HG03025 (cell line): ENCODE measurements at regions not wholly inside any gene's neighbourhood (a gene's known extent, or its start where the extent isn't known, plus 50 kb on each side); places are given as distances from the start of the nearest gene placed in this dataset.
"Not testable (repeated sequence)": the region's sequence is repeated elsewhere in the genome, so short reads cannot be mapped to it uniquely, and the experiment has no call there.

Experiments used
- ATAC-seq: cut with Tn5 transposase; IDR thresholded peaks from one replicate; pipeline ENCODE4 v1.9.1; 2021; ENCODE audit warnings: mild to moderate bottlenecking, moderate library complexity; ENCODE audit not compliant: unreplicated experiment, low FRiP score

DNA sequence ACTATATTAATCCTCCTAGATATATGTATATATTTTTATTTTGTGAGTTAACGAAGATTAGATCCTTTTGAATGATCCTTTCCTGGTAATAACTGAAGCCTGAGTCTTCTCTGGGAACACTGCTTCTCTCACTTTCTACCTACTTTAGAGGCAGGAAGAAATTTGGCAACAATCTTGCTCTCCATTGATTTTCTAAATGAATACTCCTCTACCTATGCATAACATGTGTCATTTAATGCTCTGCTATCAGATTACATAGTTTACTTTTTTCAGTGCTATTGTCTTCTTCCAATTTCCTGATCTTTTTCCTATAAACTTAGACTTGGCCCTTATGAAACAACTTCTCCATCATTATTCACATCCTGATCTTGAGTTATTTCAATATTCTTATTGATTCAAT, 60.4 kb upstream of the PDHA2 start:
- no peak for ATAC-seq

DNA sequence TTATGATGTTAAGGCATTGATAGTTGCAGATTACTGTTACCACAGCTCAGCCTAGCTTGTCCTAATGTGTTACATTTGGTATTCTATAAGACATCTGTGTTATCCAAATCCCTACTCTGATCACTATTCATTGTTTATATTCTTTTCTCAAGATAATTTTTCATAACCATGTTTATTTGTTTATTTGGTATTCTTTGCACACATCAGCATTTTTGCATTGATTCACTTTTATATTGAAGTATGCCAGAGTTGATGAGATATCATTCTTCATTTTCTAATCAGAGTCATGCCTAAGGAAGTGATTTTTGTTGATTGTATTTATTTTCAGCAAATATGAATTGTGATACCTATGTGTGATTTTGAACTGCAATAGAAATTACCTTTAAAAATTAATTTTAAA, 61.2 kb upstream of the PDHA2 start:
- ATAC-seq, result no peak

DNA sequence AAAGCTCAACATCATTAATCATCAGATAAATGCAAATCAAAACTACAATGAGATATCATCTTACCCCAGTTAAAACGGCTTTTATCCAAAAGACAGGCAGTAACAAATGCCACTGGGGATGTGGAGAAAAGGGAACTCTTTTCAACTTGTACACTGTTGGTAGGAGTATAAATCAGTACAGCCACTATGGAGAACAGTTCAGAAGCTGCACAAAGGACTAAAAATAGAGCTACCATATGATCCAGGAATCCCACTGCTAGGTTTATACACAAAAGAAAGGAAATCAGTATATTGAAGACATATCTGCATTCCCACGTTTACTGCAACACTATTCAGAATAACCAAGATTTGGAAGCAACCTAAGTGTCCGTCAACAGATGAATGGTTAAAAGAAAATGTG, 69.3 kb upstream of the PDHA2 start:
- not testable (repeated sequence) for ATAC-seq

DNA sequence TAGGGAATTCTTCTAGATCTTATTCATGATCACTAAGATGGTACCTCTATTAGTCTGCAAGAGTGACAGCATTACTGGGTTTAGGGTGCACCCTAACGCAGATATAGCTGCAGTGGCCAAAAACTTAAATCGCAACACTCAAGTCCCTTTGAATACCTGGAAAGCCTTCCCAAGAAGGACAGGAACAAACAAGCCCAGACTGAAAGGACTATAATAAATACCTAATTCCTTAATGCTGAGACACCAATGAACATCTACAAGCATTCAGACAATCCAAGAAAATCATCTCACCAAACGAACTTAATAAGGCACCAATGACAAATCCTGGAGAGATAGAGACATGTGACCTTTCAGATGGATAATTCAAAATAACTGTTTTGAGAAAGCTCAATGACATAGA, 74.9 kb upstream of the PDHA2 start:
- no peak for ATAC-seq

DNA sequence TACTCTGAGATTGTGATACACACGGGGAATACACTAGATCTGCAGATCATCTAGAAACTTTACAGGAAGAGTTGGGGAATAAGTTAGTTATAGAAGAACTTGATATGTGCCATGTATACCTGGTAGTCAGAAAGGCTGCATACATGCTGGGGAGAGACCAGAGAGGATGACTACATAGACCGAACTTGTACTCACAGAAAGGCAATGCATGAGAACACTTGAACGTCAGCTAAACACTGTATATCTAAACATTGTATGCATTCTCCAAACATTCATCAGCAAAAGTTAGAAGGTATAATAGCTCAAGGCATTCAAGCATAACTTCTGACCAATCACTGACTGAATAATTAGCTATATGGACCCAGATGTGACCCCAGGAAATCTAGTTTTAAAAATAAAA, 78.0 kb upstream of the PDHA2 start:
- ATAC-seq, result no peak

DNA sequence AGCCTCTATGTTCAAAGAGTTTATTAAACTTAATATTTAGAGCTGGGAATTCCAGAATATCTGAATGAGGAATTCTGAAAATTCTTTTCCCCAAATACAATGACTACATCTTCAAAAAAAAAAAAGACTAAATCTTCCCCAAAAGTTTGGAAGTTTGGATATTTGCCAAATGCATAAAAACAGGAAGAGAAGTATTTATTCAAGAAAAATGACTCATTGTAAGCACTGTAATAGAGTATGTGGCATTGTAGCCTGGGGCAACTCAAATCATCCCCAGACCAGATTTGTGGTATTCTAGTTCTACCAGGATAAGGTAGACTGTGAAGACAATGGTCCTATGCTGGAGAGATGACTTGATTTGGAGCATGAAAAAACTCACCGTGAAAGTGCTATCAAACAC, 78.5 kb upstream of the PDHA2 start:
- ATAC-seq, result no peak

DNA sequence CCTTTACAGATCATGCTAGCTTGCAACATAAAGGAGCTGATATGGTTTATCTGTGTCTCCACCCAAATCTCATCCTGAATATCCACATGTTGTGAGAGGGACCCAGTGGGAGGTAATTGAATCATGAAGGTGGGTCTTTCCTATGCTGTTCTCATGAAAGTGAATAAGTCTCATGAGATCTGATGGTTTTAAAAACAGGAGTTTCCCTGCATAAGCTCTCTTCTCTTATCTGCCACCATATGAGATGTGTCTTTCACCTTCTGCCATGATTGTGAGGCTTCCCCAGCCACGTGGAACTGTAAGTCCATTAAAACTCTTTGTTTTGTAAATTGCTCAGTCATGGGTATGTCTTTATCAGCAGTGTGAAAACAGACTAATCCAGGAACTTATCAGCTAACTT, 79.2 kb upstream of the PDHA2 start:
- ATAC-seq, result not testable (repeated sequence)

DNA sequence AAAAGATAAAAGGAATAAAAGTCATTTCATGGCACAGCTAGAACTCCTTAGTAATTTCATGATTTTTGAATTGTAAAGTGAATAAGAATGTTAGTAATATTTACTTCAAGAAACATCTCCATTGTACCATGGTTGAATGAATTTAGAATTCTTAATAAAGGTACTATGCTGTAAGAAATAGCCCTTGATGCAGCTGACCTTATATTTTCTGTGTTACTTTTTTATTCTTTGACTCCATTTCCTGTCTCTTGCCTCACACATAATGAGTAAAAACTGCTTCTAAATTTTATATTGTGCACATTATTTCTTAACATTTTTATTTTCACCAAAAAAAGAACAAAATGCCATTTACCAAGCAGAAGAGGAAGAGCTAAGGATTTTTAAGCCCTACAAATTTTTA, 81.9 kb upstream of the PDHA2 start:
- no peak for ATAC-seq

DNA sequence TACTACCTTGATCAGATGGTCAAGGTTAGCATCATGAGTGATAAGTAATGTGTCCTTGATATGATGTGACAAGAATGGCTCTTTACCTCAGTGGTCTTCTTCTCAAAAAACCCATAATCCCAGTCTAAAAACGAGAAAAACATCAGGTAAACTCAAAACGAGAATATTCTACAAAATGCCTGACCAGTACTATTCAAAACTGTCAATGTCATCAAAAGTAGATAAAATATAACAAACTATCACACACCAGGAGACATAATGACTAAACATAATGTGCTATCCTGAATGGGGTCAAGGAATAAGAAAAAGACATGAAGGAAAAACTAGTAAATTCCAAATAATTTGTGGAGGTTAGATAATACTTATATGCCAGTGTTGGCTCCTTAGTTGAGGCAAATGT, 85.2 kb upstream of the PDHA2 start:
- ATAC-seq, result no peak

DNA sequence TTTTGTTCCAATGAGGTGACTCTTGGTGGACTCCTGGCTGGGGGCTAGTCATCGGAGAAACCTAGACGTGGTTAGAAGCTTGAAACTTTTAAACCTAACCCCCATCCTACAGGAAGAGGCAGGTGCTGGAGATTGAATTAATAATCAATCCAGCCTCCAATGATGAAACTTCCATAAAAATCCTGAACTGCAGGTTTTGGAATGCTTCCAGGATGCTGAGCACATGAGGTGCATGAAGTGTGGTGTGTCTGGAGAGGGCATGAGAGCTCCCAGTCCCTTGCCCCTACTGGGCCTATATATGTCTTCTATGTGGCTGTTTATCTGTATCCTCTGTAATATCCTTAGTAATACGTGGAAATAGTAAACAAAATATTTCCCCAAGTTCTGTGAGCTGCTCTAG, 90.7 kb upstream of the PDHA2 start:
- ATAC-seq, result no peak

DNA sequence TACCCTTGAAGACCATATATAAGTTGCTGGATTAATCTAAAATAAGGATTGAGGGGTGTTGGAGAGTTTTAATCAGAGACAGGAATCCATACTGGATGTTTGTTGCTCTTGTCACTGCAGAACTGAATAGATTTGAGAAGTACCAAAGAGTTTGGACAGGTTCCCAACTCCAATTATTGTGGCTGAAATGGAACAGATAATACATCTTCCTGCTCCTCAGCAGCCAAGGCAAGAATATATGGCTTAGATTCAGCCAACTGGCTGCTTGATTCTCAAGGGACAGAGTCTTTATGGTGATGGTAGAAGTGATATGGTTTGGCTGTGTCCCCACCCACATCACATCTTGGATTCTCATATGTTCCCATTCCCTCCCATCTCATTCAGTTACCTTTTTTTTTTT, 97.0 kb upstream of the PDHA2 start:
- ATAC-seq, result no peak

DNA sequence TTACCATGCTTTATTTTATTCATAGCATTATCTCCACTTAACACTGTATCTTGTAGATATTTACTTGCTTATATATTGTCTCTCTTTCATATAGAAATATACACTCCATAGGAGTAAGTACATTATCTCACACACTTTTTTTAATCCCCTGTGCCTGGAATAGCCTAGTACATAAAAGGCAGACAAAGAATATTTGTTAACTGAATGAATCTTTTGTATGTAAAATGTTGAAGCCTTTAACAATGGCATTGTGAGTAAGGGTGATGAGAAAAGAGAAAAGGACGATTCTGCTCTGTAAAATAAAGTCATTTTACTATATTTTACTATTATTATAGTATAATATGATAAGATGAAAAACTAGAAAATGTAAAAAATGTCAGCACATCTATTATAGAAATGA, 97.7 kb upstream of the PDHA2 start:
- no peak for ATAC-seq

DNA sequence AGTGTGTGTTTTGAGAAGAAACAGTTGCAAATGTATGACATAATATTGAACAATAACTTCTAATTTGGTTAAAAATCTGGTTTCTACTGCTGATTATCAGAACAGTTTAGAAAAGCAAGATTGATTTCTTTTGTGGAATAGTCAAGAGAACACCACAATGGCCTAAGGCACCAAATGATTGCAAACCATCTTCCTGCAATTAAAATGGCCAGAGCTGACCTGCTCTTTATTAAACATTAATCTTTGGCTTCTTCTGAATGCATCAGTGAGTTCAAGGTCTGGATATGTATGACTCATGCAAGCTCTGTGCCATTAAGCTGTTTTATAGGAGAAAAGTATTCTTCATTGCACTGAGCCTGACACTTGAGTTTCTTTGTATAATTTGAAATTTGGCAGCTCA, 107.8 kb upstream of the PDHA2 start:
- ATAC-seq, result no peak

DNA sequence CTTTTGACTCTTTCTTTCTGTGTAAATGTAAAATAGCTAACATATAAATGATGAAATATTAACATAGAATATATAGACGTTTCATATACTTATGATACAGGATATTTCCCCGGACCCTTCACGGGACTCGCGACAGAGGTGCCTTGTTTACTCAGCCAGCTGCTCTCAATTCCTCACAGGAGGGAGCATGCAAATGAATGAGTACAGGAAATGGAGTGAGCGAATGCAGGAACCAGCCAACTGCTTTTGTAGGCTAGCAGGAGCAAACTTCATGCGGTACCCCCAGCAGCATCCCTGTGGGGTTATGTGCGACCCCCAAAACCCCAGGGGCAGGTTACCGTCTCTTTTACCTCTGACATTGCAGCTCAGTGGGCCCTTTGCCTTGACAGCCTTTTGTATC, 110.3 kb upstream of the PDHA2 start:
- no peak for ATAC-seq

DNA sequence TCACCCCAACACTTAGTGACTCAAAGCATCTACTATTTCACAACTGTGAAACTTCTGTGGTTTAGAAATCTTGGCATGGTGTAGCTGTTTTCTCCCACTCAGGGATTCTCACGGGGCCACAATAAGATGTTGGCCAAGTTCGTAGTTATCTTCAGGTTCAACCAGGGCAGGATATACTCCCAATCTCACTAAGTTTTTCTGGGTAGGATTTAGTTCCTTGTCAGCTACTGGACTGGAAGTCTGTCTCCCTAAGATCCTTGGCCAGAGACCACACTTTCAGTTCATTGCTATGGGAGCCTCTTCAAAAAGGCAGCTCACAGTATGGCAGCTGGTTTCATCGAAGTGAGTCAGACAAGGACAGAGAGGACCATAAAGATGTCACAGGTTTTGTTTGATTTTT, 111.7 kb upstream of the PDHA2 start:
- no peak for ATAC-seq

DNA sequence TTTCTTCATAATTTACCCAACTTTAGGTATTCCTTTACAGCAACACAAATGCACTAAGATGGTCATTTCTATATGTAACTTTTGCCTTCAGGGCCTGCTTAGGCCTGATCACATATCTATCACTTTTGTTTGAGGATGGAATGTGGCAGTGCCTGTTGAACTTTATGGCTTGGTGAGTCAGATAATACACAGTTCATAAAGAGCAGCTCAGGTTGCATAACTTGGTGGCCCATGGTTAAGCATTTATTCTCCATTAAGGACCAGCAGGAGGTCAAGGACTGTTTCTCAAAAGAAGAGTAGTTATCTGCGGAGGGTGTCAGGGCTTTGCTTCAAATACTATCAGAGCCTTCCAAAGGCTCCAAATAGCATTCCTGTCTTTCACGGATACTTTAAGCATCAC, 124.1 kb upstream of the PDHA2 start:
- ATAC-seq, result no peak

DNA sequence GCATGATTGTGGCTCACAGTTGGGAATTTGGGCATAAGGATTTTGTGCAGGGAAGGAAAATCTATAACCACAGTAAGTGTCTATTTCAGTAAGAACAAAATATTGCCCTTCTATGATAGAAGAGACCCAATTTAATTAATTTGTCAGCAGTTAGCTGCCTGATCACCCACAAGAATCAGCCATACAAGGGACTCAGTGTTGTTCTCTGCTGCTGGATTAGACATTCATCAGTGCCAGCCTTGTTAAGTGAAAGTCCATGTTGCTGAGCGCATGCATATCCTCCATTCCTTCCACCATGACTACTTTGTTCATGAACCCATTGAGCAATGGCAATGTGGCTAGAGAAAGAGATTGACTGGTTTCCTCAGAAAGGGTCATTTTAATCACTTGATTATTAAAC, 125.3 kb upstream of the PDHA2 start:
- ATAC-seq, result no peak

DNA sequence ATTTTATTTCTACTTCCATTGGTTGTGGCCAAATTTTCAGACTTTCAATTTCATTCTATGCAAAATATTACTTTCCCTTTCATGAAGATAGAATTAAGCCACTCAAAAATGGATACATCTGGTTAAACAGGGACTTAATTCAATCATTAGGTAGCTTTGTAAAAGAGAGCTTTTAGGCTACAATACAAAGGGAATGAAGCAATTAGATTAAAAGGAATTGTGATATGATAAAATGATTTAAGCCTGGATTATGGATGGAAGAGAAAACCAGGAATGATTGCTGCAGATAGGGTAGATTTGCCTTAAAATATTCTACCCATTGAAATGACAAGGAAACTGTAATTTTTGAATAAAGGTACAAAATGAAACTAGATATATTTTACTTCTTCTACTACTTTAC, 134.6 kb upstream of the PDHA2 start:
- ATAC-seq, result no peak

DNA sequence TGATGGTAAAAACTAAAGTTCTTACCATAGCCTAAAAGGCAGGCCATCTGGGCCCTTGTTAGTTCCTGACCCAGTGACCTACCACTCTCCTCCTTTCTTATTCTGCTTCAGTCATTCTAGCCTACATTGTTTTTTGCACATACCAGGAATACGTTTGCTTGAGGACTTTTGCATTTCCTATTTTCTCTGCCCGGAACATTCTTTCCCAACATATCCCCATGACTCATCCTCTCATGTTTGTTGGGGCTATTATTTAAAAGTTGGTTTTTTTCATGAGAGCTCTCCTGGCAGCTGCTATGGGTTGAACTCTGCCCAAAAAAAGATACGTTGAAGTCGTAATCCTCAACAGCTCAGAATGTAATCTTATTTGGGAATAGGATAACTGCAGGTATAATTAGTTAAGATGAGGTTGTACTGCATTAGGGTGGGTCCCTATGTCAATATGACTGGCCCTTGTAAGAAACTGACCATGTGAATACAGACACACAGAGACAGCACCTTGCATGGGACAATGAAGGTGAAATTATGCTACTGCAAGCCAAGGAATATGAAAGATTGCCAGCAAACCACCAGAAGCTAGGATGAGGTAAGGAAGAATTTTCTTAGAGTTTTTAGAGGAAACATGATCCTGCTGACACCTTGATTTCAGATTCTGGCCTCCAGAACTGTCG, 138.3 kb upstream of the PDHA2 start:
- ATAC-seq, result no peak

DNA sequence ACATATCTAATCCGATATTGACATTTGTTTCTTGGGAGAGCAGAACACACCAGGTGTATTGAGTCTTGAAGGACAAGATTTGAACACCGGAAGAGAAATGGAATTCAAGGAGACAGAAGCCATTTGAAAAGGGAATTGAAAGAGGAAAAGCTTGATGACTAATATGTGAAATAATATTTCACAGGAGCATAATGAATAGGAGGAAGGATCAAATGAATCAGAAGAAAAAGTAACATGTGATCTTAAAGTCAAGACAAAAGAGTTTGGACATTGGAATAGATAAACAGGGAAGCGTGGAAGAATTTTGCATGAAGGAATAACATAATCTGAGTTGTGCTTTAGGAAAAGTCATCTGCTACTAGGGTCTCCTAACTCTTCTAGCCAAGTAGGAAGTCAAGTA, 145.5 kb upstream of the PDHA2 start:
- no peak for ATAC-seq

DNA sequence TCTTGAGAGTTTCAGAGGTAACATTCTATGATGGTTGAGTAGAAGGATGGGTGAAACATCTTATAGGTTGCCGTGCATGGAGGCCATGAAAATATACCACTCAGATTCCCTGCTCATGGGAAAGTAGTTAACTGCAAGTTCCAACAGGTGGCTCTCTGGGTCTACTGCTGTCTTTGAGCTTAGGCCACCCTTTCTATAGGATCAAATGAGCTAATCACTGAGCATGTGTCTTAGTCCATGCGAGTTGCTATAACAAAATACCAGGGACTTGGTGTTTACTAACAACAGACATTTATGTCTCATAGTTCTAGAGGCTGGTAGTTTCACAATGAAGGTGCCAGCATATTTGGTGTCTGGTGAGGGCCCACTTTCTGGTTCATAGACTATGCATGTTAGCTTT, 144.8 kb upstream of the UNC5C start:
- no peak for ATAC-seq

DNA sequence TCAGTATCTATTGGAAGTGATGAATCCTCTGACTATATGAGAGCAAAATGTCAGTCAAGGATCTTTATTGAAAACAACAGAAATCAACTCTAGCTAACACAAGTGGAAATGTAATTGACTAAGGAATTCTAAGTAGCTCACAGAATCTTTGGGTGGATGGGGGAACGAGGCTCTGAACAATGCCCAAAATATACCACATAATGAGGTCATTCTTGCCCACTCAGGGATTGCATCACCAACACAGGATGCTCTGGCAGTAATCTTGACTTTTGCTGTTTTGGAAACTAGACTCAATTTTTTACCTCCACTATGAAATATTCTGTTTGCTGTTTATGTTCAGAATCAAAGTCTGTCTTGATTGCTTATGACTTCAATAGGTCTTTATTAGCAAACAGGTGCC, 127.4 kb upstream of the UNC5C start:
- ATAC-seq, result no peak

DNA sequence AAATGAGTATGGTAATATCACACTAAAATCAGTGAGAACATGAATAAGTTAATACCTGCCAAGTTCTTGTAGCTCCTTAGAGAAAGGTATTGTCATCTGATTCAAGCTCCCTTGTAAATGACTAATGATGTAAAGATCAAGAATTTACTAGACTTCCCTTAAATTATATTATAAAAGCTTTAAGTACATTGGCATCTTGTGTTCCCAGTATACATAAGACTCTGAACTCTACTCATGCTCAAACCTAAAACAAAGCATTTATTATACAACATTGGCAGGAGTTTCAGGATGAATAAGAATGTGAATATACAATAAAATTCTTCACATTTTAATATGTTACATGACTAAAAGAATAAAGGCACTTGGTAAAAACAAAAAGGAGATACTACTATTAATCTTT, 126.8 kb upstream of the UNC5C start:
- no peak for ATAC-seq
